IMR-90 (cell line): ENCODE measurements at regions not wholly inside any gene's neighbourhood (a gene's known extent, or its start where the extent isn't known, plus 50 kb on each side); places are given as distances from the start of the nearest gene placed in this dataset.

Experiments used
- CEBPB ChIP-seq: IDR thresholded peaks from 2 replicates; pipeline ENCODE4 v1.6.1; 2012; ENCODE audit warnings: low read depth, low read length, improper control_type of control experiment
- CHD1 ChIP-seq: IDR thresholded peaks from 2 replicates; pipeline ENCODE4 v1.6.1; 2012; ENCODE audit warnings: low read depth, low read length, improper control_type of control experiment
- MAFK ChIP-seq: IDR thresholded peaks from 2 replicates; pipeline ENCODE4 v1.6.1; 2012; ENCODE audit warnings: low read depth, low read length, improper control_type of control experiment
- MXI1 ChIP-seq: IDR thresholded peaks from 2 replicates; pipeline ENCODE4 v1.6.1; 2012; ENCODE audit warnings: low read depth, mild to moderate bottlenecking, low read length, moderate library complexity, borderline replicate concordance
- POLR2A ChIP-seq: IDR thresholded peaks from 2 replicates; pipeline ENCODE4 v1.6.1; 2012; ENCODE audit warnings: mild to moderate bottlenecking, low read depth, low read length
- RAD21 ChIP-seq: IDR thresholded peaks from 2 replicates; pipeline ENCODE4 v1.6.1; 2012; ENCODE audit warnings: low read length, improper control_type of control experiment
- RCOR1 ChIP-seq: IDR thresholded peaks from 2 replicates; pipeline ENCODE4 v1.6.1; 2012; ENCODE audit warnings: mild to moderate bottlenecking, low read length, improper control_type of control experiment; ENCODE audit not compliant: insufficient replicate concordance
- SMC3 ChIP-seq: fragments of 150-350 bp; IDR thresholded peaks from 2 replicates; pipeline ENCODE4 v1.6.1; 2016; ENCODE audit warnings: low read depth, mild to moderate bottlenecking, antibody characterized with exemption, low read length, moderate library complexity
- TF ChIP-seq, protein P1 (sequence below): conservative IDR thresholded peaks from 2 replicates; pipeline ENCODE4 v1.5.1; 2012; ENCODE audit warnings: mild to moderate bottlenecking, low read depth, low read length, improper control_type of control experiment
- TF ChIP-seq, protein P2 (sequence below): fragments of 150-350 bp; IDR thresholded peaks from 2 replicates; pipeline ENCODE4 v1.6.1; 2017; ENCODE audit warnings: mild to moderate bottlenecking, antibody characterized with exemption, low read length, low read depth

DNA sequence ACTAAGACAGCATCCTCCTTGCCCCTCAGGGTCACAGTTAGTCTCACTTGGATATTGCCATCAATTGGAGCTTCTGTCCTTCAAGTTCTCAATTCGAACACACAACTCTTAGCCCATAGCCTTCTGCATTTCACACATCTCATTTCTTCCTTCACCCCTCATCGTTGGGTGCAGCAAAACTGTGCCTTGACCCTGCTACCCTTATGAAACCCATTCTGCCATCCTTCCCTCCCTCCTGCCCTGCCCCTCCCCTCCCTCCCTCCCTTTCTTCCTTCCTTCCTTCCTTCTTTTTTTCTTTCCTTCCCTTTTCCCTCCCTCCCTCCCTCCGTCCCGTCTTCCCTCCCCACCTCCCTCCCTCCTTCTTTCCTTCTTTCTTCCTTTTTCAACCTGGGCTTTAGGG is 80.7 kb upstream of the CYRIA start:
- TF ChIP-seq, protein P1, sequence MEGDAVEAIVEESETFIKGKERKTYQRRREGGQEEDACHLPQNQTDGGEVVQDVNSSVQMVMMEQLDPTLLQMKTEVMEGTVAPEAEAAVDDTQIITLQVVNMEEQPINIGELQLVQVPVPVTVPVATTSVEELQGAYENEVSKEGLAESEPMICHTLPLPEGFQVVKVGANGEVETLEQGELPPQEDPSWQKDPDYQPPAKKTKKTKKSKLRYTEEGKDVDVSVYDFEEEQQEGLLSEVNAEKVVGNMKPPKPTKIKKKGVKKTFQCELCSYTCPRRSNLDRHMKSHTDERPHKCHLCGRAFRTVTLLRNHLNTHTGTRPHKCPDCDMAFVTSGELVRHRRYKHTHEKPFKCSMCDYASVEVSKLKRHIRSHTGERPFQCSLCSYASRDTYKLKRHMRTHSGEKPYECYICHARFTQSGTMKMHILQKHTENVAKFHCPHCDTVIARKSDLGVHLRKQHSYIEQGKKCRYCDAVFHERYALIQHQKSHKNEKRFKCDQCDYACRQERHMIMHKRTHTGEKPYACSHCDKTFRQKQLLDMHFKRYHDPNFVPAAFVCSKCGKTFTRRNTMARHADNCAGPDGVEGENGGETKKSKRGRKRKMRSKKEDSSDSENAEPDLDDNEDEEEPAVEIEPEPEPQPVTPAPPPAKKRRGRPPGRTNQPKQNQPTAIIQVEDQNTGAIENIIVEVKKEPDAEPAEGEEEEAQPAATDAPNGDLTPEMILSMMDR: no peak
- no peak for TF ChIP-seq POLR2A
- no peak for TF ChIP-seq SMC3
- TF ChIP-seq RAD21: no peak
- TF ChIP-seq MXI1: no peak
- TF ChIP-seq MAFK: no peak
- no peak for TF ChIP-seq CEBPB
- no peak for TF ChIP-seq CHD1
- TF ChIP-seq RCOR1: no peak
- TF ChIP-seq, protein P2, sequence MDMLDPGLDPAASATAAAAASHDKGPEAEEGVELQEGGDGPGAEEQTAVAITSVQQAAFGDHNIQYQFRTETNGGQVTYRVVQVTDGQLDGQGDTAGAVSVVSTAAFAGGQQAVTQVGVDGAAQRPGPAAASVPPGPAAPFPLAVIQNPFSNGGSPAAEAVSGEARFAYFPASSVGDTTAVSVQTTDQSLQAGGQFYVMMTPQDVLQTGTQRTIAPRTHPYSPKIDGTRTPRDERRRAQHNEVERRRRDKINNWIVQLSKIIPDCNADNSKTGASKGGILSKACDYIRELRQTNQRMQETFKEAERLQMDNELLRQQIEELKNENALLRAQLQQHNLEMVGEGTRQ: no peak
